HG03064 (cell line): ENCODE measurements at regions not wholly inside any gene's neighbourhood (a gene's known extent, or its start where the extent isn't known, plus 50 kb on each side); places are given as distances from the start of the nearest gene placed in this dataset.
"Not testable (repeated sequence)": the region's sequence is repeated elsewhere in the genome, so short reads cannot be mapped to it uniquely, and the experiment has no call there.

Experiments
- ATAC-seq: cut with Tn5 transposase; IDR thresholded peaks from one replicate; pipeline ENCODE4 v1.9.1; 2021; ENCODE audit warnings: low read depth; ENCODE audit not compliant: unreplicated experiment

- no peak for ATAC-seq
Measured at GRCh38 chr5:164312801-164313200, 807.4 kb downstream of the MAT2B start.

GRCh38 chr5:164317676-164318075 is 812.3 kb downstream of the MAT2B start:
- ATAC-seq = no peak

DNA sequence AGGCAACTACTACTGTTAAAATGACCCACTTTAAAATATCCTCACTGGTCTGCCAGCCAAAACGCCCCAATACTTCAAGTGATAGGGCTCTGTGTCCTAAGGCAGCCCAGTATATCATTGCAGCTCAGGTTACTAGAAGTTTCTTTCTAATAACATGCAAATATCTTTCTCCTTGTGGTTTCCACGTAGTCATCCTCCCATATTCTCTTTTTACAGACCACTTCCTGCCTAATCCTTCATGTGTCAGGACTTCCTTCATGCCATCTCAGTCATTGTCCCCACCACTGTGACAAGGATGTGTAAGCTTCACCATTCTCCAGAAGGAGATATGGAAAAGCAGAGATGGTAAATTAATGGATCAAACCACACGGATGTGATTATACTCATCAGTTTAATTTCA is 813.7 kb downstream of the MAT2B start:
- no peak for ATAC-seq

DNA sequence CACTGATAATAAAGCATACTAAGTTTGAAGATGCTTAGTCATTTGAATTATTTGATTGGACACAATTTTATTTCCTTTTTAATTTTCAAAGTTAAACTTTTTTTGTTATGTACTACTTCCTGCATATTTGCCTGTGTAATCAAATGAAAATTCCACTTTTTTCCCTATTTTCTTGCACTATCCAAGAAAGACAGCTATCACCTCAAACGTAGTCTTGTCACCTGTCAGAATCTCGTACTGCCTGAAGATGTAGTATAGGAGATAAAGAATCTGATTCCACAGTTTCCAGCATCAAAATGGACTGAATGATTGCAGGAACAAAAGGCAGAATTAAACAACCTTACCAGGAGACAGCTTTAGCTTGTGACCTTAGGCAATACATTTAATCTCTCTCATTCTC is 818.8 kb downstream of the MAT2B start:
- no peak for ATAC-seq

DNA sequence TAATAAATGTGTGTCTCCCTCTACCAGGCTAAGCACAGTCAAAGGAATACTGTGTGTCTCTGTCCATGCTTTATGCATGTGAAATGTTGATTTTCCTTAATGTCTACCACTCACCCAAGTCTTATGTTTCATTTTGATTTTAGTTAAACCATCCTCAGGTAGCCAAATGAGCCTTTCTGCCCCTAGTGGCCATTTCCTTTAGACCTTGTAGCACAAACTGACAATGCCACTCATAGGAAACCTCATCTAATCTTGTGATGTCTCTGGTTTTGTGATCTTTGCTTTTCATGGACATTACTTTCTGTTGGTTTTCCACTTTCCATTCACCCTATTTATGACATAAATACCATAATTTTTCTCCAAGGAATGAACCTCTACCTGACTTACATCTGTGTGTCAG is 820.8 kb downstream of the MAT2B start:
- no peak for ATAC-seq

- ATAC-seq = not testable (repeated sequence)
Measured at GRCh38 chr5:164327166-164327565, 821.7 kb downstream of the MAT2B start.

DNA sequence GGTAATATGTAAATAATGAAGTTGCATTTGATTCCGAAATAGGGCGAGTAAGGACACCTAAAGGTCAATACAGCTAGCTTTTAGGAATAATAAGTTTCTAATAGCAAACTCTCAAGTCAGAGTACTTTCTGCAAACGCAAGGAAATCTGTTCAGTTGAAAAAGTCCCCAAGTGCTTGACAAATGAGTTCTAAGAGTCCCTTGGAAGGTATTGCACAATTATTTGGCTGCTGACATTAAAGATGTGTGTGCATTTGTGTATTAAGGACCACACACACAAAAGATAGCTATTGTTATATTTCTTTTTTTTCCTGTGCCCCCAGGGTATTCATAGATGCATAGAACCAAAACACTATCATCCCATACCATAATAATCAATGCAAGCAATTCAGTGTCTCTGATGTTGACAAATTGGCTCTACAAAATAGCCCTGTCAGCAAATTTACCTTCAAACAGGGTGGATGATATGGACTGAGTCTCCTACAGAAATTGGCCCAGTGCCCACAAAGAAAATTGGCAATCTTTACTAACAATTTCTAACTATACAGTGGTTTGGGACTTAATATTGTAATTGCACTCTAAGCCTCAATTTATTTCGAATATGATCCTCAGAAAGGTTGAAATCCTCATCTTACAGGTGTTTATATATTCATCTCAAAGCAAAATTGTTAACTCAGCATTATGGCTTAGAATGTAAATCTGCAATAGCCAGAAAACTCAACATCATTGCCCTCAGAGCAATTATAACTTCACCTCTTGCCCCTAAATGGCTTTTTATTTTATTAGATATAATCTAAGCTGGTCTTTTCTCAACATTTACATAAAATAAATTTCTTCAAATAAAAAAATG is 827.2 kb downstream of the MAT2B start:
- ATAC-seq = no peak

- ATAC-seq = no peak
Measured at GRCh38 chr5:164335837-164336236, 830.4 kb downstream of the MAT2B start.

DNA sequence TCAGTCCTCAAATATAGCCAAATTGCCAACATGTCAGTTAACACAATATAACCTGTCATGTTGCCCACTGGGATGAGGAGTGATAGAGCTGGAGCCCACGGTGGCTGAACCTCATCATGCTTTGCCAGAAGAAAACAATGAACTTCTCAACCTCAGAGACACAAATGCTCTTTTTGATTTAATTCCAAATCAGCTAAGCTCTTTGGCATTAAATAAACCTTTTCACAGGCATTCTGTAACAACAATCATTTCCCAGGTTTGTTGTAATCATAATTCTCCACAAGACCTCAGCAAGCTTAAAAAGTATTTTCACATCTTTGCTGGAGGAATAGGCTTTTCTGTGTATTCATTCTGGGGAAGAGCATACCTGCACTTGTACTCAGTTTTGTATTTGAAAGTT is 830.9 kb downstream of the MAT2B start:
- no peak for ATAC-seq

- ATAC-seq = no peak
Measured at GRCh38 chr5:164336906-164337305, 831.5 kb downstream of the MAT2B start.

DNA sequence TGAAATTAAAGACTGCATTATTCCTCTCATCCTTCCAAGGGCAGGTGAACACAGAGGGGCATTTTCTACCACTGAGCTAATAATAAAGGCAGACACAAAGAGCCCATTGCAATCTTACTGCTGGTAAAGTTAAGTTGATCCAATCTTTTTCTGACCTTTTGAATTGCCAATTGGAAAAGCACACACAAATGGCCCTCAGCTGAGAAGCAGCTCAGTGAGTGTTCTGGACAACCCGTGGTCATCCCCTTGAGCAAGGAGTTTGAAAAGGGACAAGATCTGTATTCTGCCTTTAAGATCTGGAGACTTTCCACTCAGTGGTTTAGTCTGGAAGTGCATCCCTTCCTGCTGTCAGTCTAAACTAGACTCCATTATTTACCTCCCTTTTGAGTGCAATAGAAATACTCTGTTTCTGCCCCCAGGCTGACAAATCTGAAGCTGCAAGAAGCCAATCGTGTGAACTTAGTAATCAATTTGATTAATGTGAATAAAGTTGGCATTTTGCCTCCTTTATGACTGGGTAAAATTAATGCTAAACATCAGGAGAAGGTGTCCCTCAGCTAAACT is 835.7 kb downstream of the MAT2B start:
- no peak for ATAC-seq

DNA sequence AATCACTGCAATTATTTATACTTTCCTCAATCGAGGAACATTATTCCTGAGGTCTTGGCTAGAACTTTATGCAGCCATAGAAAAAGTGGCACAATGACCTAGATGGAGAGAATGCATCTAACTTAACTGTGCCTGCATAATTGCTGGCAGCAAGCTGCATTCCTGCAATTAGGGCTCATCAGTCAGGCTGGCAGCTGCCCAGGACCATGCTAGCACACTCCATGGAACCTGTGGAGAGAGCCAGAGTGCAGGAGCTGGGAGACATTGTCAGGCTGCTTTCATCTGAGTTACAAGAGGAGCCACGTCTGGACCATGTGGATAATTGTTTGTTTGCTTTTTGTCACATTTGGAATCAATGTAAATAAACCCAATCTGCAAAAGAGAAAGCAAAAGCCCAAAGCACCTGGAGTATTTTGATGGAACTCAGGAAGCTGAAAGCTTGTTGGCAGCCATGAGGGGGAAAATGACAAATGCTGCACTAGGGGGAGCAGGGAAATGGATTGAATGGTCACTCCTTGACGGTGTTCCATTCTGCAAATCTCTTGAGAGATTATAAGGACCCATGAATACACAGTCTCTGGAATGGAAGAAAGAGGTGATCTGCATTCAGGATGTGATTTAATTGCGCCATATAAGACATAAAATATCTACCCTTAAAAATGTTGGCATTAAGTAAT is 839.9 kb downstream of the MAT2B start:
- ATAC-seq = no peak

DNA sequence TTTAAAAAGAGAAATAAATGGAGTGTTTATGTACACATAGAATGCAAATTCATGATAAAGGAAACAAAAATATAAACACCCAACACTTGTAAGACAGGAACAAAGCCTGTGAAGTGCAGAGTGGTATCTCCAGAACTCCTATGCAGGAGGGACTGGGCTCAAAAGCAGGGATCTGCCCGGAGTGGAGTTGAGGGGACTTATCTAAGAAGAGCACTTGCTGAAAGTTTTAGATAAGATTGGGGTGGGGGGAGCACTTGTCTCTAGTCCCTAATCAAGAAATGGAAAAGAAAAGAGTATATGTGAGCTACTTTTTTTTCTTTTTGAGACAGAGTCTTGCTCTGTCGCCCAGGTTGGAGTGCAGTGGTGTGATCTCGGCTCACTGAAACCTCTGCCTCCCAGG is 840.4 kb downstream of the MAT2B start:
- no peak for ATAC-seq

DNA sequence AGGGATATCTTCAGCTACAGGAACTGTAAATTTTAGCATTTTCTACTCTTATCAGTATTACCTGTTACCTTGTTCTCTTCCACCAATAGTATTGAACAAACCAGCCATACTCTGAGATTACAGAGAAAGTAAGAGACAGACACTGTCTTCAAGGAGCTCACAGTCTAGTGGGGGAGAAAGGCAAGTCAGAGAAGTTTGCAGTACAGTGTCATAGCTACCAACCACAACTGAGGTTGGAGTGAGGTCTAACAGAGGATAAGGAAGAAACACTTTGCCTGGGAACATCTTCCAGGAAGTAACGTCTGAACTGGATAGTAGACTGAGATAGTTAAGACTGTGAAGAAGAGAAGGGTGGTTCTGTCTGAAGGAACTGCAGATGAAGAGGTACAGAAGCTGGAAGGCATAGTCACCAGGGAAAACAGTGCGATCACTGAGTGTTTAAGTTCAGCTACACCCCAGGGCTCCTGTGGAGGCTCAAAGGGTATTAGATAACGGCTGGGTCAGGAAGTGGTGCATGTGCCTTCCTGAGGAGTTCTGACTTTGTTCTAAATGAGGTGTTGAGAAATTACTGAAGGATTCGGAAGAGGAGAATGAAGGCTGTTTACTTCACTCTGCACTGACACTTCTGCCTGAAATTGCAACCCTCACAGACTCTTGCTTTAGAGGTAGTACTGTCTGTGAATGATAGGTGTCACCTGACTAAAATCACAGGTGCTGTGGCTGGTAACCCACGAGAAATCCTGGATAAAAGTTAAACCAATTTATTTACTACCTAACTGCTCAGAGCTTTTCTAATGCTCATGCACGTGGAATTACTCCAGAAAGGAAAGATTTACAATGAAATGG is 841.6 kb downstream of the MAT2B start:
- ATAC-seq = no peak

GRCh38 chr5:164350236-164350635 is 844.8 kb downstream of the MAT2B start:
- ATAC-seq = no peak

- ATAC-seq = no peak
Measured at GRCh38 chr5:164351245-164351834, 845.9 kb downstream of the MAT2B start.

GRCh38 chr5:164352695-164353094 is 847.3 kb downstream of the MAT2B start:
- ATAC-seq = no peak

DNA sequence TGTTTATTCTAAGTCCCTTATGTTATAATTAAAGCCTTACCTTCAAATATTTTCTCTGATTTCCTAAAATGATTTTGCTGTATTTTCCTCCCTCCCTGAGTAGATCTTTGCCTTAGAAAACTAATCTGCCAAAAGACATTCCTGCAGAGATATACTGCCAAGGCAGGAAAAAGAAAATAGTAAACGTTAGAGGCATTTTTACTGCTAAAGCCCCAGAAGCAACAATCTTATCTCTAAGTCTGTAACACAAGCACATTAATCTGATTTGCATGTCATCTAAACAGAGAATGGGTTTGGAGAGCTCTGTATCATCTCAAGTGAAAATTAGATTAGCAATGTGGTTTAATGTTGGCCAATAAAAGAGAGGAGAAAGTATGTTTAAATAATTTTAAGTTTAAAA is 847.7 kb downstream of the MAT2B start:
- ATAC-seq = no peak

GRCh38 chr5:164354139-164354751 is 848.8 kb downstream of the MAT2B start:
- ATAC-seq = no peak

DNA sequence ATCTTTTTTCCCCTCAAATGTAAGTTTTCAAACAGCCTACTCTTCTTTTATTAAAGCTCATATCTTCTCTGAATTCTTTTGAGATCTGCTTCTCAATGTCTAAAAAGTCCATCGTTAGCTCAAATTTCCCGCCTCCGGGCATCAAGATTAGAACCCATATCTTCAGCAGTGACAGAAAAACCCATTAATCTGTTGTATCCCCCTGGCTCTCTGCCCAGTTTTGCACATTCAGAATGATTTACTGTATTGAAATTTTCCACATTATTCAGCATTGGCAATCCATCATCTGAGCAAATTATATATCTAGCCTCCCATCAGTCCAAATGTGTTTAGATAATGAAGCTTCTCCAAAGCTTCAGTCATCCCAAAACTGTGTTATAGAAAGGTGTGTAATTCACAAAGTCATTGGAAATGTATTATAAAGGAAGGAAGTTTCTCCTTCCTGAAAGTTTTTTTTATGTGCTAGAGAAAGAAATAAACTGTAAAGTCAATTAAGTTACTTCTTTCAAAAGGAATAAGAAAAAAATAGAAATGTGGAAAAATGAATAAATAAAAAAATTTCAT is 849.9 kb downstream of the MAT2B start:
- ATAC-seq = no peak
